HL-60 (cell line): ENCODE measurements at regions not wholly inside any gene's neighbourhood (a gene's known extent, or its start where the extent isn't known, plus 50 kb on each side); places are given as distances from the start of the nearest gene placed in this dataset.

Experiments
- DNase-seq, 2 experiments: peaks; one replicate each; pipeline ENCODE4 v3.0.0-alpha.2; 2010 to 2020; ENCODE audit warnings: low read depth in 1 of 2, low spot score in 1 of 2
- H3K27ac ChIP-seq: fragments of 250-450 bp; sonication (Bioruptor Pico); replicated peaks from 2 replicates; pipeline ENCODE4 v1.5.1; 2020; ENCODE audit warnings: mild to moderate bottlenecking, moderate library complexity
- H3K27me3 ChIP-seq: fragments of 250-450 bp; sonication (Bioruptor Pico); 2 replicates; pipeline ENCODE4 v1.5.1; 2021; ENCODE audit warnings: mild to moderate bottlenecking, moderate library complexity; ENCODE audit not compliant: insufficient read depth, poor library complexity, severe bottlenecking
- H3K4me3 ChIP-seq: replicated peaks from 2 replicates; pipeline ENCODE4 v1.5.1; 2011; ENCODE audit warnings: mild to moderate bottlenecking, control low read depth, low read length; ENCODE audit not compliant: insufficient read depth
- CTCF ChIP-seq: IDR thresholded peaks from one replicate; pipeline ENCODE4 v1.5.1; 2011; ENCODE audit warnings: low read length, control low read depth, inconsistent platforms; ENCODE audit not compliant: insufficient read depth
- GABPA ChIP-seq: IDR thresholded peaks from 2 replicates; pipeline ENCODE4 v1.6.1; 2012; ENCODE audit warnings: low read depth
- POLR2AphosphoS5 ChIP-seq: IDR thresholded peaks from 2 replicates; pipeline ENCODE4 v1.6.1; 2012; ENCODE audit warnings: low read depth
- REST ChIP-seq: IDR thresholded peaks from 2 replicates; pipeline ENCODE4 v1.6.1; 2012; ENCODE audit warnings: low read depth; ENCODE audit not compliant: insufficient replicate concordance
- SPI1 ChIP-seq: IDR thresholded peaks from 2 replicates; pipeline ENCODE4 v1.6.1; 2012; ENCODE audit warnings: low read depth, mild to moderate bottlenecking, borderline replicate concordance

- Histone ChIP-seq H3K27me3 (no peaks in the 10 kb centered on the region), H3K27ac (no peak overlapping the region), H3K4me3 (no peak overlapping the region)
- TF ChIP-seq CTCF (no peak), REST (no peak), GABPA (no peak), SPI1 (no peak), POLR2AphosphoS5 (no peak)
- DNase-seq, result peak in 1 of 2 experiments; percentile 18
Observed at GRCh38 chr3:178010306-178010705, 525.9 kb upstream of the KCNMB2 start.

GRCh38 chr3:178019645-178020044 is 516.6 kb upstream of the KCNMB2 start:
- TF ChIP-seq POLR2AphosphoS5 (no peak), SPI1 (no peak), GABPA (no peak), CTCF (no peak), REST (no peak)
- no peak overlapping the region for H3K27ac ChIP-seq
- no peak overlapping the region for H3K4me3 ChIP-seq
- DNase-seq, result no peak
- no peaks in the 10 kb centered on the region for H3K27me3 ChIP-seq

- no peak overlapping the region for H3K27ac ChIP-seq
- no peak for TF ChIP-seq CTCF
- no peak for TF ChIP-seq POLR2AphosphoS5
- TF ChIP-seq GABPA, result no peak
- no peak for TF ChIP-seq SPI1
- TF ChIP-seq REST, result no peak
- no peak overlapping the region for H3K4me3 ChIP-seq
- no peaks in the 10 kb centered on the region for H3K27me3 ChIP-seq
- no peak for DNase-seq
Observed at GRCh38 chr3:178022599-178022998, 513.6 kb upstream of the KCNMB2 start.
